ENCODE measurements at regions not wholly inside any gene's neighbourhood (a gene's known extent, or its start where the extent isn't known, plus 50 kb on each side); places are given as distances from the start of the nearest gene placed in this dataset.

GRCh38 chr18:73381699-73382036, 513.9 kb upstream of the NETO1 start:
- H3K4me1 Mint-ChIP-seq, result peaks cover 6% of the 10 kb centered on the region; the same call in 2 of the 3 replicates

More at GRCh38 chr18:73381699-73382036, 513.9 kb upstream of the NETO1 start:
- Histone ChIP-seq H3K4me1 (ENCODE audit: insufficient read depth) (no peaks in the 10 kb centered on the region), H3K9me2 (ENCODE audit: insufficient read depth) (0 out of 2 replicates have a peak, but pooled peaks cover 4% of the 10 kb centered on the region), H2AFZ (no peak overlapping the region), H3K4me2 (no peak overlapping the region), H4K20me1 (replicated peaks; ENCODE audit: insufficient read depth) (no peaks in the 10 kb centered on the region), H3F3A (replicated peaks; ENCODE audit: low read depth) (no peaks in the 10 kb centered on the region), H3K36me3 (ENCODE audit: insufficient read depth) (no peaks in the 10 kb centered on the region), H3K79me2 (replicated peaks; ENCODE audit: insufficient read depth) (no peaks in the 10 kb centered on the region), H3K4me3 (no peak overlapping the region), H3K27ac (ENCODE audit: low read depth) (no peak overlapping the region), H3K27me3 (ENCODE audit: insufficient read depth) (no peaks in the 10 kb centered on the region)
- no peak overlapping the region for H3K4me3 Mint-ChIP-seq
- no peak overlapping the region for H3K27ac Mint-ChIP-seq
- no peaks in the 10 kb centered on the region for H3K36me3 Mint-ChIP-seq (ENCODE audit: low read depth)
- peaks cover 2% of the 10 kb centered on the region for H3K27me3 Mint-ChIP-seq (ENCODE audit: insufficient read depth, low read depth, poor library complexity)
- no peaks in the 10 kb centered on the region for H3K9me3 Mint-ChIP-seq
- TF ChIP-seq POLR2AphosphoS5 (IDR thresholded peaks at IDR 0.05; ENCODE audit: low read depth), result no peak
- no peak for TF ChIP-seq STAT1 (IDR thresholded peaks at IDR 0.05; ENCODE audit: unreplicated experiment)
- TF ChIP-seq ETS1 (IDR thresholded peaks at IDR 0.05), result no peak
- TF ChIP-seq ZNF462 (CRISPR knock-in tag; IDR thresholded peaks at IDR 0.05), result no peak
- TF ChIP-seq REST (IDR thresholded peaks at IDR 0.05; ENCODE audit: unreplicated experiment), result no peak
- TF ChIP-seq EZH2phosphoT487 (IDR thresholded peaks at IDR 0.05; ENCODE audit: unreplicated experiment), result no peak
- no peak for TF ChIP-seq CREB1 (CRISPR knock-in tag; IDR thresholded peaks at IDR 0.05; ENCODE audit: low read depth)
- TF ChIP-seq ZNF331 (CRISPR knock-in tag; IDR thresholded peaks at IDR 0.05; ENCODE audit: low read depth), result no peak
- no peak for TF ChIP-seq NANOG (IDR thresholded peaks at IDR 0.05; ENCODE audit: borderline replicate concordance)
- no peak for TF ChIP-seq JUNB (IDR thresholded peaks at IDR 0.05; ENCODE audit: unreplicated experiment)
- TF ChIP-seq ZNF114 (CRISPR knock-in tag; IDR thresholded peaks at IDR 0.05), result no peak
- no peak for TF ChIP-seq EZH2 (IDR thresholded peaks at IDR 0.05; ENCODE audit: low read depth, unreplicated experiment)
- no peak for TF ChIP-seq CTCF (conservative IDR thresholded peaks at IDR 0.05; ENCODE audit: low read depth in 2 of 2)
- DNase-seq (ENCODE audit: low spot score) (no peak), ATAC-seq (no peak)

Data from GM23338 (cell line).